ENCODE measurements at regions not wholly inside any gene's neighbourhood (a gene's known extent, or its start where the extent isn't known, plus 50 kb on each side); places are given as distances from the start of the nearest gene placed in this dataset.
"Not testable (repeated sequence)": the region's sequence is repeated elsewhere in the genome, so short reads cannot be mapped to it uniquely, and the experiment has no call there.

GRCh38 chr7:126150278-126150958, 1102.3 kb downstream of the GRM8 start:
- Histone ChIP-seq H3K27me3 (ENCODE audit: low read depth) (no peaks in the 10 kb centered on the region), H3K9me3 (no peaks in the 10 kb centered on the region), H3K4me3 (no peak overlapping the region), H3K4me1 (0 out of 2 replicates have a peak, but pooled peaks cover 2% of the 10 kb centered on the region), H3K36me3 (replicated peaks) (no peaks in the 10 kb centered on the region)
- in situ Hi-C loops (cut with MboI; ENCODE audit: low sequenced_read_pairs): no loop called here
- DNase-seq (ENCODE audit: low spot score in 2 of 2): no peak

GRCh38 chr7:126140858-126141466, 1111.8 kb downstream of the GRM8 start:
- no peak for DNase-seq (ENCODE audit: low spot score in 2 of 2)
- no peak overlapping the region for H3K4me3 ChIP-seq
- no peaks in the 10 kb centered on the region for H3K9me3 ChIP-seq
- in situ Hi-C loops (cut with MboI; ENCODE audit: low sequenced_read_pairs): no loop called here
- H3K36me3 ChIP-seq (replicated peaks): no peaks in the 10 kb centered on the region
- peaks cover 5% of the 10 kb centered on the region; the same call in 1 of the 2 replicates for H3K4me1 ChIP-seq
- H3K27me3 ChIP-seq (ENCODE audit: low read depth): no peaks in the 10 kb centered on the region

GRCh38 chr7:126119981-126120380, 1132.8 kb downstream of the GRM8 start:
- no peak overlapping the region for H3K4me3 ChIP-seq
- H3K27me3 ChIP-seq (ENCODE audit: low read depth): no peaks in the 10 kb centered on the region
- no peaks in the 10 kb centered on the region for H3K9me3 ChIP-seq
- no peaks in the 10 kb centered on the region for H3K4me1 ChIP-seq
- no peaks in the 10 kb centered on the region for H3K36me3 ChIP-seq (replicated peaks)
- in situ Hi-C loops (cut with MboI; ENCODE audit: low sequenced_read_pairs): no loop called here
- DNase-seq (ENCODE audit: low spot score in 2 of 2): no peak

- no peaks in the 10 kb centered on the region for H3K27me3 ChIP-seq (ENCODE audit: low read depth)
- H3K4me3 ChIP-seq: no peak overlapping the region
- no peak for DNase-seq (ENCODE audit: low spot score in 2 of 2)
- H3K36me3 ChIP-seq (replicated peaks): no peaks in the 10 kb centered on the region
- no peaks in the 10 kb centered on the region for H3K9me3 ChIP-seq
- no peaks in the 10 kb centered on the region for H3K4me1 ChIP-seq
- in situ Hi-C loops (cut with MboI; ENCODE audit: low sequenced_read_pairs): no loop called here
Observed at GRCh38 chr7:126103582-126103981, 1149.2 kb downstream of the GRM8 start.

GRCh38 chr7:126083014-126083413, 1153.4 kb upstream of the POT1 start:
- Histone ChIP-seq H3K4me3 (no peak overlapping the region), H3K9me3 (no peaks in the 10 kb centered on the region), H3K36me3 (replicated peaks) (no peaks in the 10 kb centered on the region), H3K4me1 (no peaks in the 10 kb centered on the region), H3K27me3 (ENCODE audit: low read depth) (no peaks in the 10 kb centered on the region)
- in situ Hi-C loops (cut with MboI; ENCODE audit: low sequenced_read_pairs): no loop called here
- no peak for DNase-seq (ENCODE audit: low spot score in 2 of 2)

- H3K4me3 ChIP-seq: no peak overlapping the region
- no peaks in the 10 kb centered on the region for H3K27me3 ChIP-seq (ENCODE audit: low read depth)
- in situ Hi-C loops (cut with MboI; ENCODE audit: low sequenced_read_pairs): no loop called here
- no peaks in the 10 kb centered on the region for H3K4me1 ChIP-seq
- no peaks in the 10 kb centered on the region for H3K9me3 ChIP-seq
- DNase-seq (ENCODE audit: low spot score in 2 of 2): no peak
- H3K36me3 ChIP-seq (replicated peaks): no peaks in the 10 kb centered on the region
Observed at GRCh38 chr7:126079581-126079980, 1150.0 kb upstream of the POT1 start.

GRCh38 chr7:126079151-126079550, 1149.5 kb upstream of the POT1 start:
- DNase-seq (ENCODE audit: low spot score in 2 of 2): no peak
- in situ Hi-C loops (cut with MboI; ENCODE audit: low sequenced_read_pairs): no loop called here

GRCh38 chr7:126065766-126066165, 1136.1 kb upstream of the POT1 start:
- in situ Hi-C loops (cut with MboI; ENCODE audit: low sequenced_read_pairs): no loop called here
- H3K36me3 ChIP-seq (replicated peaks): no peaks in the 10 kb centered on the region
- no peaks in the 10 kb centered on the region for H3K27me3 ChIP-seq (ENCODE audit: low read depth)
- DNase-seq (ENCODE audit: low spot score in 2 of 2): no peak
- H3K4me3 ChIP-seq: no peak overlapping the region
- H3K4me1 ChIP-seq: no peaks in the 10 kb centered on the region; the same call in 1 of the 2 replicates
- H3K9me3 ChIP-seq: no peaks in the 10 kb centered on the region

More at GRCh38 chr7:126079151-126079550, 1149.5 kb upstream of the POT1 start:
- H3K36me3 ChIP-seq (replicated peaks): no peaks in the 10 kb centered on the region
- H3K4me3 ChIP-seq: no peak overlapping the region
- no peaks in the 10 kb centered on the region for H3K9me3 ChIP-seq
- no peaks in the 10 kb centered on the region for H3K27me3 ChIP-seq (ENCODE audit: low read depth)
- H3K4me1 ChIP-seq: no peaks in the 10 kb centered on the region

GRCh38 chr7:126057979-126058378, 1128.4 kb upstream of the POT1 start:
- no peaks in the 10 kb centered on the region for H3K4me1 ChIP-seq
- in situ Hi-C loops (cut with MboI; ENCODE audit: low sequenced_read_pairs): no loop called here
- H3K36me3 ChIP-seq (replicated peaks): no peaks in the 10 kb centered on the region
- H3K9me3 ChIP-seq: 0 out of 2 replicates have a peak, but pooled peaks cover 2% of the 10 kb centered on the region
- no peak for DNase-seq (ENCODE audit: low spot score in 2 of 2)
- no peak overlapping the region for H3K4me3 ChIP-seq
- no peaks in the 10 kb centered on the region for H3K27me3 ChIP-seq (ENCODE audit: low read depth)

GRCh38 chr7:126056613-126057012, 1127.0 kb upstream of the POT1 start:
- H3K4me3 ChIP-seq; DNase-seq (ENCODE audit: low spot score in 2 of 2); H3K27me3 ChIP-seq (ENCODE audit: low read depth); H3K36me3 ChIP-seq (replicated peaks); in situ Hi-C loops (cut with MboI; ENCODE audit: low sequenced_read_pairs); H3K4me1 ChIP-seq; H3K9me3 ChIP-seq: not testable (repeated sequence)

- in situ Hi-C loops (cut with MboI; ENCODE audit: low sequenced_read_pairs): no loop called here
- no peaks in the 10 kb centered on the region for H3K27me3 ChIP-seq (ENCODE audit: low read depth)
- no peak overlapping the region for H3K4me3 ChIP-seq
- H3K4me1 ChIP-seq: no peaks in the 10 kb centered on the region
- H3K36me3 ChIP-seq (replicated peaks): no peaks in the 10 kb centered on the region
- H3K9me3 ChIP-seq: no peaks in the 10 kb centered on the region
- DNase-seq (ENCODE audit: low spot score in 2 of 2): no peak
Observed at GRCh38 chr7:126052229-126052628, 1122.6 kb upstream of the POT1 start.

- H3K9me3 ChIP-seq: no peaks in the 10 kb centered on the region
- DNase-seq (ENCODE audit: low spot score in 2 of 2): no peak
- in situ Hi-C loops (cut with MboI; ENCODE audit: low sequenced_read_pairs): no loop called here
- H3K27me3 ChIP-seq (ENCODE audit: low read depth): no peaks in the 10 kb centered on the region
- H3K36me3 ChIP-seq (replicated peaks): no peaks in the 10 kb centered on the region
- no peaks in the 10 kb centered on the region for H3K4me1 ChIP-seq
- no peak overlapping the region for H3K4me3 ChIP-seq
Observed at GRCh38 chr7:126044662-126045061, 1115.0 kb upstream of the POT1 start.

GRCh38 chr7:126041472-126041871, 1111.8 kb upstream of the POT1 start:
- H3K4me1 ChIP-seq: no peaks in the 10 kb centered on the region; the same call in 1 of the 2 replicates
- no peak for DNase-seq (ENCODE audit: low spot score in 2 of 2)
- in situ Hi-C loops (cut with MboI; ENCODE audit: low sequenced_read_pairs): no loop called here
- H3K27me3 ChIP-seq (ENCODE audit: low read depth): no peaks in the 10 kb centered on the region
- no peaks in the 10 kb centered on the region for H3K36me3 ChIP-seq (replicated peaks)
- H3K9me3 ChIP-seq: no peaks in the 10 kb centered on the region
- no peak overlapping the region for H3K4me3 ChIP-seq

- Histone ChIP-seq H3K4me1 (peaks cover 9% of the 10 kb centered on the region; the same call in 1 of the 2 replicates), H3K36me3 (replicated peaks) (no peaks in the 10 kb centered on the region), H3K9me3 (no peaks in the 10 kb centered on the region), H3K27me3 (ENCODE audit: low read depth) (no peaks in the 10 kb centered on the region), H3K4me3 (no peak overlapping the region)
- in situ Hi-C loops (cut with MboI; ENCODE audit: low sequenced_read_pairs): no loop called here
- DNase-seq (ENCODE audit: low spot score in 2 of 2): no peak
Observed at GRCh38 chr7:126040114-126041045, 1110.8 kb upstream of the POT1 start.
